B cell (primary cell): ENCODE measurements at regions not wholly inside any gene's neighbourhood (a gene's known extent, or its start where the extent isn't known, plus 50 kb on each side); places are given as distances from the start of the nearest gene placed in this dataset.

Experiments used
- EZH2 ChIP-seq: IDR thresholded peaks from 2 replicates; pipeline ENCODE4 v1.6.1; 2012; ENCODE audit warnings: borderline replicate concordance, low read depth, mild to moderate bottlenecking, moderate library complexity, low read length; ENCODE audit not compliant: insufficient read depth, poor library complexity, severe bottlenecking
- TF ChIP-seq, protein P1 (sequence below): fragments of 200-600 bp; IDR thresholded peaks from one replicate; pipeline ENCODE4 v1.8.0; 2022; ENCODE audit warnings: antibody characterized with exemption, mild to moderate bottlenecking

DNA sequence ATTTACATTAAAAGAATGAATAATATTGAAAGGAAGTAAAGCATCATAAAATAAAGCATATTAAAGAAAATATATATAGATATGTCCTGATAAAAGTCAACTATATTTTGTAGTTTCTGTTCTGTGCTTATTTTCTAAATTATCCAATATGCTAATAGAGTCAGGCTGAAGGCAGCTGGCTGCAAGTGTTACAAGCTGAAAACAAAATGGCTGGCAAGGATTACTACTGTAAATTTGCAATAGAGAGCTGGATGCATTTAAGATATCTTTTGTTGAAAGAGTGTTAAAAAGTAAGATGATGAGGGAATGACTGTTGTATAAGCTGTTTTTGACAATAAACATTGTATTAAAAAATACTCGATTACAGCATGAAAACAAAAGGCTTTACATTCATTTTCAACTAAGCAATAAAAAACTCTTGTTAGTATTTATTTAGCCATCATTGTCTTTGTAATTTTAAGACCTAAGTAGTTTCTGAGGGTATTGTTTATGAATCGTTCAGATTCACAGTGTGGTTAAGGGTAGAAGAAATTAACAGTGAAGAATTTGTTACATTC is 76.3 kb downstream of the TANC2 start:
- TF ChIP-seq, protein P1, sequence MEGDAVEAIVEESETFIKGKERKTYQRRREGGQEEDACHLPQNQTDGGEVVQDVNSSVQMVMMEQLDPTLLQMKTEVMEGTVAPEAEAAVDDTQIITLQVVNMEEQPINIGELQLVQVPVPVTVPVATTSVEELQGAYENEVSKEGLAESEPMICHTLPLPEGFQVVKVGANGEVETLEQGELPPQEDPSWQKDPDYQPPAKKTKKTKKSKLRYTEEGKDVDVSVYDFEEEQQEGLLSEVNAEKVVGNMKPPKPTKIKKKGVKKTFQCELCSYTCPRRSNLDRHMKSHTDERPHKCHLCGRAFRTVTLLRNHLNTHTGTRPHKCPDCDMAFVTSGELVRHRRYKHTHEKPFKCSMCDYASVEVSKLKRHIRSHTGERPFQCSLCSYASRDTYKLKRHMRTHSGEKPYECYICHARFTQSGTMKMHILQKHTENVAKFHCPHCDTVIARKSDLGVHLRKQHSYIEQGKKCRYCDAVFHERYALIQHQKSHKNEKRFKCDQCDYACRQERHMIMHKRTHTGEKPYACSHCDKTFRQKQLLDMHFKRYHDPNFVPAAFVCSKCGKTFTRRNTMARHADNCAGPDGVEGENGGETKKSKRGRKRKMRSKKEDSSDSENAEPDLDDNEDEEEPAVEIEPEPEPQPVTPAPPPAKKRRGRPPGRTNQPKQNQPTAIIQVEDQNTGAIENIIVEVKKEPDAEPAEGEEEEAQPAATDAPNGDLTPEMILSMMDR = no peak
- no peak for TF ChIP-seq EZH2
